Effector CD4-positive, alpha-beta T cell (primary cell): ENCODE measurements at regions not wholly inside any gene's neighbourhood (a gene's known extent, or its start where the extent isn't known, plus 50 kb on each side); places are given as distances from the start of the nearest gene placed in this dataset.
"Not testable (repeated sequence)": the region's sequence is repeated elsewhere in the genome, so short reads cannot be mapped to it uniquely, and the experiment has no call there.

ENCODE experiments used
- DNase-seq: peaks from one replicate; pipeline ENCODE4 v3.0.0-alpha.2; 2020

- no peak for DNase-seq
Observed at GRCh38 chr13:75993241-75993640, 357.1 kb downstream of the LMO7 start.

DNA sequence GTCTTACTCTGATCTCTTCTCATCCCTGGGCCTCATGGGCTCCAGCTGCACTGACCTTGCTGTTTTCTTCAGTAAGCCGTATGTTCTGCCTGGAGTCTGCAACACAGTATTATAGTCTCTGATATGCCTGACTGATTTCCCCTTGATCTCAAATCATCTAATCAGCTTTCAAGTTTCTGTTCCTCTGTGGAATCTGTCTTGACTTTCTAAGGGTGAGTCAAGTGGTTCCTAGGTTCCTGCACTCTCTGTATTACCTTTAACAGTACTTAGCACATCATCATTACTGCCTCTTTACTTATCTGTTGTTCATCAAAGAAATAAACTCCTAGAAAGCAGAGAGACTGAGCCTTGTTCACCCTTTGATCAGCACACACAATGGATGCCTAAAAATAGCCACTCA lies 350.7 kb downstream of the LMO7 start:
- no peak for DNase-seq

DNA sequence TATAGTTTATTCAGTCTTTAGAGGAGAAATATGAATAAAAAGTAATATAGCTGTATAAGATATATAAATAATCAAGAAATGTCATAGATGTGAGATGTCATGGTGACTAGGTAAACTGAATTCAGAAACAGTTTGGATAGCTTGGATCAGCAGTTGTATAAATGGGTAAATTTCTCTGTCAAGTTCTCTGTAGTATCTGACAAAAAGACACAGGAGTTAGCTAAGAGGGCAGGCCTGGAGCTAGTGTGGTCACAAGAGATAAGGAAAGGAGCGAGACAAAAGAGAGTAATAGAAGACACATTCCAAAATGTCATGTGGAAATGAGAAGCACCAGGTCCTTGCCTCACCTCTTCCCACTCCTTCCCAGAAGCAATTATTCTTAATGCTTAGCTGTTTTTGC lies 349.0 kb downstream of the LMO7 start:
- DNase-seq: no peak

DNA sequence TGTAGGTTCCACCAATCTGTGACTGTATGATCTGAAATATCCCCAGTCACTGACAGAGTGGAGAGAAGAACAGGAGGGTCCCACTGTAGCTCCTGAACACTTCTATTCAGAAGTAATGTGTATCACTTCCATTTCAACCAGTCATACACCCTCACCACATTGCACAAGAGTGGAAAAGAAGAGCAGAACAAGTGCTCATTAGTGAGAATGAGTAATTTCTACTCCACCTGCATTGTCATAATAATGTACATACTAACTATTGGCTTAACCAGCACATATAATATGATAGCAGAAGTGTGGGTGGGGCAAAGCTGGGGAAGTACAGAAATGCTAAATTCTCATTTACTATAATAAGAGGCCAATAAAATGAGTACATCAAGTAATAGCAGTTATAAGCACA lies 342.7 kb downstream of the LMO7 start:
- no peak for DNase-seq

DNA sequence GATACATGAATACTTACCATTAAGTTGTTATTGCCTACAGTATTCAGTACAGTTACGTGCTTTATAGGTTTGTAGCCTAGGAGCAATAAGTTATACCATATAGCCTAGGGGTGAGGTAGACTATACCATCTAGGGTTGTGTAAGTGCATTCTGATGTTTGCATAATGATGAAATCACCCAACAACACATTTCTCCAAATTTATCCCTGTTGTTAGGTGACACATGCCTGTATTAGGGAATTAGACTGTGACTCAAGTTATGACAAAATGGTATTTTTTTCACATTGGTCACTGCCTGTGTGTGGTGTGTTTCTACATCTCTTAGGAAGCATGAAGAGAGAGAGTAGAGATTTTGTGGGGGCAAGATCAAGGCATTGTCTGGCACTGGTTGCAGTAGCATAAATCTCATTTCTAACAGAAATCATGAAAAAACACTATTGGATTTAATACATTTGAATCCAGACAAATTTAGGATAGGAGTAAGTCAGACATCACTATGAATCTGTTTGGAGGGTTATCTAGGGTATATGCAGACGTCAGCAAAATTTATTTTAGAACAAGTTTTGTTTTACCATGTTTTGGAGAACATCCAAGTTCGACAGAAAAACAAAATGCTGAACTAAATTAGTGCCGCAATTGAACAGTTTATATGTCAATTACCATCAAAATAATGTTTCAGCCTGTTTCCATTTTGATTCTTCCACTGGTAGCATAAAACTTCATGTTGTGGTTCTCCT lies 332.1 kb downstream of the LMO7 start:
- no peak for DNase-seq

GRCh38 chr13:75963302-75963701 lies 327.2 kb downstream of the LMO7 start:
- no peak for DNase-seq

GRCh38 chr13:75961911-75962310 lies 325.8 kb downstream of the LMO7 start:
- no peak for DNase-seq

DNA sequence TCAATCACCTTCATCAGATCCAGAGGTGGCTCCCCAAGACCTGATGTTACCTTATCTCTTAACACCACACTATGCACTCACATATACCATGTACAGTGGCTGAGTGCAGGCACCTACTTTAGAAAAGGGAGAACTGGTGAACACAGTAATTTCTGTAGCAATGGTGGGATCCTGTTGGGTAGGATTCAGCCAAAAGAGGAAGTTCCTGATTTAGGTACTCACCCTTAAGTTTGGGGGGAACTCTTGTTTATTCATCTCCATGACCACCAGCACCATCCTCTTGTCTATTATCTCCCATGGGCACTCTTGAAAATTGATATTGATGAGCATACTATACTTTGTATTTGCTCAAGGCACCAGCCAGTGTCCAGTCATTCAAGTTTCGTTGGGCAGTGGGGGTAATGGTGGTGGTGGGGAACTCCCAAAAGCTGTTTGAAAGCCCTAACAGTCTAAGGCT lies 324.4 kb downstream of the LMO7 start:
- no peak for DNase-seq

DNA sequence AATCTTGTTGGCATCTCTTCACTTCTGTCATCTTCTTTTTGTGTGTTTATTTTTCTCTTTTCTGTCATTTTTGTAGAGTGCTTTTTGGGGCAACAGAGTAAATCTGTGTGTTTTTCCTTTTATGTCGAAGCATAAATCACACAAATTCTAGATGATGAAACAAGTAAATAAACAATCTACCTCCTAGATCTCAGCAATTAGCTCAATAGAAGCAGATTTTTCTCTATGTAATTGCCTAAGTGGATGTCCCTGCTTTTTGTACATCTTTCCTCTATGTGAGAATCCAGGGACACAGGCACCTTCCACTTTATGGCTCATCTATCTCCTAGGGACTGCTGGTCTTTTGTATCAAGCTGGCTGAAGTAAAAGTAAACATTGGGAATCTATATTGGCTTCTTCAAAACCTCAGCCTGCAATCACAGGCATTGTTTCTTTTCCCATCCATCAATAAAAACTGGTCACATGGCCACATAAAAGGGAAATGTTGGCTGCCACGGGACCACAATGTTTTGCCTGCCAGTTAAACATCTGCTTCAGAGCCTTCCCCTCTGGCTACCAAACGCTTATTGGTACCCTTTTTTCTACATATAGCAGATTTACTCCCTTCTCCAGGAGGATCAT lies 323.8 kb downstream of the LMO7 start:
- no peak for DNase-seq

DNA sequence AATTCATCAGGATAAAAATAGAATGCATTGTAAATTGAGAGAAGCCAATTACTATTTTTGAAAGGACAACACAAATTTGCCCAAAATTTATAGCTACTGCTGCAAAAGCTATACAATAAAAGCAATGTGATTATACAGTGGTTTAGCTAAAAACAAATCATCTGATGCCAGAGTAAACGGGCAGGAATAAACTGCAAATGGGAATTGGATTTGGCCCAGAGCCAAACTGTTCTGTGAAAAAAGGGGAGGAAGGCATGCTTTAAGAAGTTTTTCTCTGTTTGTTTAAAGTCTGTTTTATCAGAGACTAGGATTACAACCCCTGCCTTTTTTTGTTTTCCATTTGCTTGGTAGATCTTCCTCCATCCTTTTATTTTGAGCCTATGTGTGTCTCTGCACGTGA lies 317.5 kb downstream of the LMO7 start:
- DNase-seq: not testable (repeated sequence)

DNA sequence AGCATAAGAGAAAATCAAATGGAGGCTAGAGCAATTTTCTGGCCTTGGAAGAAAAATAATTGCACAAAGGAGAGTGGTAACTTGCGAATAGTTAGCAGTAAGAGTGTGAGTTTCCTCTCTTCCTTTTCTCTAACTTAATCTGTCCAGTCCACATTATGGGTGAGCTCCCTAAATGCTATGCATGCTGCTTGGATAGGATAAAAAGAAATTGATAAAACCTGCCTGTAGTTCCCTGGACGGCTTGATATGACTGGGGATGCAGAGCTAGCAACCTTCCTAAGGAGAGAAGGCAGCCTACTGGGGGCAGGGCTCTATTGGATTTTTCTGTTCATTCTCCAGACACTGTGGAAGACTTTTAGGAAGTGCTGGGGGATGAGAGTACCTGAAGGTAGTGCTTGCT lies 311.3 kb downstream of the LMO7 start:
- no peak for DNase-seq

DNA sequence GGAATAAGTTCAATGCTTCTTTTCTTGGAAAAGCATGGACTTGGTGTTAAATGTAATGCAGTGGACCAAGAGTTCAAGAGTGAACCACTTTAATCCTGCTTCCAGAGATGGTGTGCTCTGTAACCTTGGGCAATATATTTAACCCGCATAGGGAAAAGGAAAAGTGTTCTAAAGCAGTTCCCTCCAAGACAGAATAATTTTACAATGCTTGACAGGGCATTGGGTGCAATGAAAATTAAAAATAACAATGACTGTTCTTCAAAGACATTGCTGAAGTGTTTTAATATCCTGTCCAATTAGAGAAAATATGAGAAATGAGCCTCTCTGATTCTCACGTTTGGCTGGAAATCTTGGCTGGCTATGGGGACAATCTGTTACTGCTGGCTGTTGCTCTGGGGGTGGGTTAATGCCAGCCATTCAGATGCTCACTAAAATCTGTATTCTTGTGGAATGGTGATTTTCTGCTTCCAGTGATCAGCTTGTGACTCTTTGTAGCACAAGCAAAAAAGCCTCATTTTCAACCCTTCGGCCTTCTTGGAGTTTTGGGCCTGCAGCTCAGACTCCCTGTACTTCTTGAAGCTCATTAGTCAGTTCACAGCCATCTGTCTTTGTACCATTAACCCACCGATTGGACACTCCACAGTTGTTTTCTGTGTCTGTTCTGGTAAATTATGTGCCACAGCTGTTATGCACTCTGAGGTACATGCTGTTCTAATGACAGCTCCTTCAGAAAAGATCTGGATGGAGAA lies 310.6 kb downstream of the LMO7 start:
- DNase-seq: no peak

DNA sequence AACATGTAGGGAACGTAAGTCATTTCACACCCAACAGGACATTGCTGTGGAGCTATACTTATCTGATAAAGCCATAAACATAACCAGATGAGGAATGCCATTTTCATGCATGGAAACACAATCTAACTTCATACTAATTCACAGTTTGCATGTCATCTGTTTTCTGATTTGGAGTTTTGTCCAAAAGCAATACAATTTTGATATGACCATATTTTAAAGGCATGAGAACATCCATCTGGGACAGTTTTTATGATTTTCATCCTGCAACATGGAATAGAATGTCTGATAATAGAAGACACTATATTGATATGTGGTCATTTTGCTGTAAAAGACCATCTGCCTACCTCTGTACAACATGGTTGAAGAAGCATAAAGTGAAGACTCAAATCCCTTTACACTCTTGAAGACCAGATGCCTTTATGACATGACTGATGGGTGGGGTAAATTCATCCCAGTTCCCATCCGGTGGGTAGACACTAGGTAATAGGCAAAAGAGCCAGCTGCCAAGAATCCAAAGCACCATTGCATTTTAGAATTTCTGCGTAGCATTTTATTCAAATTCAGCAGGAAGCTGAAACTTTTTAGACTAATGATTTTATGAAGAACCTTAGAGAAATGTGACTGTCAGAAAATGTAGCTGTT lies 309.8 kb downstream of the LMO7 start:
- DNase-seq: no peak

DNA sequence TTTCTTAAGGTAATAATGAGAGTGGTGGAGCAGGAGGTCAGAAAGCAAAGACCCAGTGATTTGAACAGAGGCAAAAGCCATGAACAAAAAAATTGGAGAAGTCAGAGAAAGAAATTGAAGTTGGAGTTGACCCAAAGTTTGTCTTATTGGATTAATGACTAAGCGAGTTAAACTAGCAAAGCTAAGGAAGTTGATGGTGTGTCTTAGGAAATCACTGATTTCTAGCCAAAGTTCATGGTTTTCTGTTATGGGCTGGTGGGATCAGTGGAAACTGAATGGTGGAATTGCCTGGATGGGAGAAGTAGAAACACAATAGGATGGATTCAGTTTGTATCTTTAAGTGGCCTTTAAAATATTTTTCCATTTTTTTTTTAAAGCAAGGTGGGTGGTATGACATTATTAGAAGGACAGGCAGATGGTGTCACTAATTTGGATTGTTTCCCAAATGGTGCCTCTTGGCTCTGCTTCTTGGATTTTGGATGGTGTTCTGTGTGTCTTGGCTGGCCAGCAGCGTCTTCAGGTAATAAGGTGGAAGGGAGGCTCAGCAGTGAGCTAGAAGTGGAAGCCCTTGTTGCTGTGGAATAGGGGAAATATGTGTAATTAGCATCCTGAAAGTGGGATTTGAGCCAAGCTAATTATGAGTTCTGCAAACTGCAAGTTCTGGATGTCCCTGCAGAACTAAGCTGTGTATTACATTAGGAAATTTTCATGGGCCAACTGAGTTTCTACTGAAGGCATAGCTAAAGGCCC lies 302.9 kb downstream of the LMO7 start:
- DNase-seq: no peak

- no peak for DNase-seq
Observed at GRCh38 chr13:75936791-75937190, 300.7 kb downstream of the LMO7 start.

DNA sequence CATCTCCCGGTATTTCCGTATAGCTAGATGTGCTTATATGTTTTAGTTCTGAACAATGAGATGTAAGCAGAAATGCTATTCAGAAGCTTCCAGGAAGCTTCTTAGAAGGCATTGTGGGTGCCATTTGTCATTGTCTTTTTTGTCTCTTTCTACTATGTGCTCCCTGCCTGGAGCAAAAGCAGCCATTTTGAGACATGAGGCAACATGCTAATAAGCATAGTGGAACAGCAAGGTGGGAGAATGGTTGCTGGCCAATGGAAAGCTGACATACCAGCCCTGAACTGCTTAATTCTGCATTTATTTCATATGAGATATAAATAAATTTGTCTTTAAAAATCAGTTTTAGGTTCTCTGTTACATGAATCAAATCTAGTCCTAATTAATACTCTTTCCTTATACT lies 299.7 kb downstream of the LMO7 start:
- no peak for DNase-seq

DNA sequence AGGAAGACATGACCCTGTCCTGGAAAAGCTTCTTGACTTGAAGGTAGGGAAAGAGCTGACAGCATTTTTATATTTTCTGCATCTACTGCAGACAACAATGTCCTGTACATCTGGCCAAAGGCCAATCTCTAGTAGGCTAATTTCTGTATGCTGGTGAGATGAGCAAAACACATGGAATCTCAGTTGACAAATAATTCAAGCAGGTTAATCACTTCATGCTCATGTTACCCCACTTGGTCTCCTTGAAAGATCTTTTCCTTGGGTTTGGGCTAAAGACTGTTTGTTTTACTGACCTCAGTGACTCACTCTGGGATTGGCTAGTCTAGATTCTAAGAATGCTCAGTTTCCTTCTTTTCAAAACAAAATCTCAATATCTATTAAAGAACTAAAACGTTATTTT lies 298.8 kb downstream of the LMO7 start:
- no peak for DNase-seq

DNA sequence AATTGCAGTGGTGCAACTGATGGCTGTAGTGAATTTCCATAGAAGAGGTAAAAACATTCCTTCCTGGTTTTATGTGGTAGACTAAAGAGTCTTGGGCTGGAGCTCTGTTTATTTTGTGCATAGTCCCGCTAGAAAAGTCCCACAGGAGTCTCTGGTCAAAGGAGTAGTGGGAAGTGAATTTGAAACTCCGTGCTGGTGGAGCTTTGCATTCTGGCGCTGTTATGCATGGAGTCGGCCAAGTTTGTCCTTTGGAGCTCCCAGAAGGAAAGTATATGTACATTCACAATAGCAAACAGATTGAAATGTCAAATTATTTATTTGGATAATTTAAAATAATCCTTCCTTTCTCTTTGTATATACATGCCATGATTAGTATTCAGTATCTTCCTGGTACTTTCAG lies 296.5 kb downstream of the LMO7 start:
- no peak for DNase-seq

GRCh38 chr13:75931116-75931515 lies 295.0 kb downstream of the LMO7 start:
- DNase-seq: no peak

DNA sequence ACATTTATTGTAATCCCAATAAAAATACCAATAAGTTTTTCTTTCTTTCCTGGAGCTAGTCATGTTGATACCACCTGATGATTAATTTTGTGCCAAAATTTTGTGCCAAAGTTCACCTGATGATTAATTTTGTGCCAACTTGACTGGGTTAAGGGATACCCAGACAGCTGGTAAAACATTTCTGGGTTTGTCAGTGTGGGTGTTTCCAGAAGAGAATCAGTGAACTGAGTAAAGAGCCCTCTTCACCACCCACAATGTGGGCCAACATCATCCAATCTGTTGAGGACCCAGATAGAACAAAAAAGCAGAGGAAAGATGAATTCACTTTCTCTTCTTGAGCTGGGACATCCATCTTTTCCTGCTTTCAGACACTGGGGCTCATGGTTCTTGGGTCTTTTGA lies 292.9 kb downstream of the LMO7 start:
- no peak for DNase-seq

- no peak for DNase-seq
Observed at GRCh38 chr13:75927183-75927669, 291.1 kb downstream of the LMO7 start.

- DNase-seq: no peak
Observed at GRCh38 chr13:75920536-75920935, 284.4 kb downstream of the LMO7 start.
